Left ventricle myocardium inferior (tissue), 1 donor: ENCODE measurements at regions not wholly inside any gene's neighbourhood (a gene's known extent, or its start where the extent isn't known, plus 50 kb on each side); places are given as distances from the start of the nearest gene placed in this dataset.

ENCODE experiments used
- DNase-seq: peaks from one replicate; pipeline ENCODE4 v3.0.0-alpha.2; 2020
- H3K27ac ChIP-seq: fragments of 200-600 bp; replicated peaks from 2 replicates; pipeline ENCODE4 v1.8.0; 2021
- H3K27me3 ChIP-seq: fragments of 200-600 bp; 2 replicates; pipeline ENCODE4 v1.8.0; 2021; ENCODE audit warnings: low read depth
- H3K36me3 ChIP-seq: fragments of 200-600 bp; 2 replicates; pipeline ENCODE4 v1.8.0; 2021
- H3K4me1 ChIP-seq: fragments of 200-600 bp; 2 replicates; pipeline ENCODE4 v1.8.0; 2021
- H3K4me3 ChIP-seq: fragments of 200-600 bp; 2 replicates; pipeline ENCODE4 v1.8.0; 2021; ENCODE audit warnings: mild to moderate bottlenecking, moderate library complexity
- H3K9me3 ChIP-seq: fragments of 200-600 bp; replicated peaks from 2 replicates; pipeline ENCODE4 v1.8.0; 2021
- CTCF ChIP-seq: fragments of 200-600 bp; IDR thresholded peaks from 2 replicates; pipeline ENCODE4 v1.8.0; 2021; ENCODE audit warnings: antibody characterized with exemption, mild to moderate bottlenecking, borderline replicate concordance
- intact Hi-C: fragments of 100-400 bp; cut with micrococcal nuclease; formaldehyde crosslinking; loops from one replicate; pipeline ENCODE4 v1.11.0; 2022
- donor health status: DM: no; HTN: yes; CAD: no; lungs with severe emphysema.

GRCh38 chr15:57832183-57832582, 125.7 kb downstream of the POLR2M start:
- intact Hi-C loops = no loop called here
- H3K36me3 ChIP-seq = no peaks in the 10 kb centered on the region
- H3K27me3 ChIP-seq = no peaks in the 10 kb centered on the region
- peaks cover 13% of the 10 kb centered on the region for H3K9me3 ChIP-seq
- no peak overlapping the region for H3K27ac ChIP-seq
- DNase-seq = no peak
- no peaks in the 10 kb centered on the region for H3K4me1 ChIP-seq
- no peak for TF ChIP-seq CTCF
- no peak overlapping the region for H3K4me3 ChIP-seq

GRCh38 chr15:57835119-57835518, 128.6 kb downstream of the POLR2M start:
- peaks cover 13% of the 10 kb centered on the region for H3K9me3 ChIP-seq
- H3K27ac ChIP-seq = no peak overlapping the region
- H3K4me1 ChIP-seq = no peaks in the 10 kb centered on the region
- H3K27me3 ChIP-seq = no peaks in the 10 kb centered on the region
- intact Hi-C loops = no loop called here
- H3K4me3 ChIP-seq = no peak overlapping the region
- DNase-seq = no peak
- no peak for TF ChIP-seq CTCF
- no peaks in the 10 kb centered on the region for H3K36me3 ChIP-seq

- intact Hi-C loops = no loop called here
- Histone ChIP-seq H3K36me3 (no peaks in the 10 kb centered on the region), H3K4me3 (no peak overlapping the region), H3K9me3 (peaks cover 9% of the 10 kb centered on the region), H3K27ac (no peak overlapping the region), H3K4me1 (no peaks in the 10 kb centered on the region), H3K27me3 (no peaks in the 10 kb centered on the region)
- no peak for DNase-seq
- TF ChIP-seq CTCF = no peak
Observed at GRCh38 chr15:57849317-57849716, 142.8 kb downstream of the POLR2M start.

GRCh38 chr15:57854531-57854930, 148.0 kb downstream of the POLR2M start:
- no peak overlapping the region for H3K4me3 ChIP-seq
- H3K36me3 ChIP-seq = no peaks in the 10 kb centered on the region
- TF ChIP-seq CTCF = no peak
- no peaks in the 10 kb centered on the region for H3K4me1 ChIP-seq
- H3K9me3 ChIP-seq = peaks cover 6% of the 10 kb centered on the region
- intact Hi-C loops = no loop called here
- H3K27ac ChIP-seq = no peak overlapping the region
- no peaks in the 10 kb centered on the region for H3K27me3 ChIP-seq
- no peak for DNase-seq

GRCh38 chr15:57857871-57858270, 151.4 kb downstream of the POLR2M start:
- TF ChIP-seq CTCF = no peak
- peaks cover 7% of the 10 kb centered on the region for H3K9me3 ChIP-seq
- no peaks in the 10 kb centered on the region for H3K27me3 ChIP-seq
- H3K27ac ChIP-seq = no peak overlapping the region
- peaks cover 5% of the 10 kb centered on the region for H3K4me1 ChIP-seq
- no peaks in the 10 kb centered on the region for H3K36me3 ChIP-seq
- no peak overlapping the region for H3K4me3 ChIP-seq
- intact Hi-C loops = no loop called here
- DNase-seq = no peak
